OCI-LY7 (cell line): ENCODE measurements at regions not wholly inside any gene's neighbourhood (a gene's known extent, or its start where the extent isn't known, plus 50 kb on each side); places are given as distances from the start of the nearest gene placed in this dataset.

Experiments
- BruUV-seq: library from RNA; stranded (reverse); fragments of 400-500 nt; replicated peaks from 2 replicates; lab custom pipeline; 2021; lab: Mats Ljungman, UMichigan
- CTCF ChIA-PET: fragments of 300-600 bp; sonication (Branson Sonifier 250); formaldehyde crosslinking; loops from one replicate; lab custom pipeline; 2022; ENCODE audit warnings: antibody characterized with exemption; ENCODE audit not compliant: unreplicated experiment; lab: Charles Lee
- POLR2A ChIA-PET: fragments of 300-600 bp; sonication (Branson Sonifier 250); formaldehyde crosslinking; loops from one replicate; lab custom pipeline; 2022; ENCODE audit warnings: antibody characterized with exemption; lab: Charles Lee
- DNase-seq: peaks from one replicate; pipeline ENCODE4 v3.0.0-alpha.2; 2015; ENCODE audit warnings: low spot score
- H2AFZ ChIP-seq: fragments of 200-600 bp; sonication (generic), shearing (Covaris generic); 2 replicates; pipeline ENCODE4 v1.6.1; 2014; ENCODE audit warnings: mild to moderate bottlenecking, antibody characterized with exemption, low read length, moderate library complexity
- H3K27ac ChIP-seq: fragments of 200-600 bp; sonication (generic); 2 replicates; pipeline ENCODE4 v1.5.1; 2014; ENCODE audit warnings: mixed run types, low read depth, mild to moderate bottlenecking, moderate library complexity, low read length, inconsistent platforms; ENCODE audit not compliant: poor library complexity, severe bottlenecking
- H3K36me3 ChIP-seq: fragments of 200-600 bp; sonication (generic); 2 replicates; pipeline ENCODE4 v1.6.1; 2014; ENCODE audit warnings: mild to moderate bottlenecking, antibody characterized with exemption, low read length, moderate library complexity, mixed read lengths; ENCODE audit not compliant: insufficient read depth
- H3K4me1 ChIP-seq: fragments of 200-600 bp; sonication (generic); 2 replicates; pipeline ENCODE4 v1.5.1; 2014; ENCODE audit warnings: mild to moderate bottlenecking, low read length; ENCODE audit not compliant: insufficient read depth, poor library complexity, severe bottlenecking
- H3K4me2 ChIP-seq: fragments of 200-600 bp; sonication (generic); 2 replicates; pipeline ENCODE4 v1.6.1; 2014; ENCODE audit warnings: mild to moderate bottlenecking, low read length
- H3K4me3 ChIP-seq: fragments of 200-600 bp; sonication (generic); 2 replicates; pipeline ENCODE4 v1.5.1; 2014; ENCODE audit warnings: mild to moderate bottlenecking, low read depth, low read length; ENCODE audit not compliant: poor library complexity, severe bottlenecking
- H3K79me2 ChIP-seq: fragments of 200-600 bp; sonication (generic); 2 replicates; pipeline ENCODE4 v1.6.1; 2016; ENCODE audit warnings: low read depth, mild to moderate bottlenecking, low read length, moderate library complexity, mixed read lengths; ENCODE audit not compliant: insufficient read depth
- H3K9me2 ChIP-seq: fragments of 200-600 bp; sonication (generic); 2 replicates; pipeline ENCODE4 v1.6.1; 2016; ENCODE audit warnings: mild to moderate bottlenecking, low read length, mixed read lengths; ENCODE audit not compliant: insufficient read depth
- H3K9me3 ChIP-seq: fragments of 200-600 bp; sonication (generic); 2 replicates; pipeline ENCODE4 v1.6.1; 2014; ENCODE audit warnings: mild to moderate bottlenecking, mixed run types, low read length, mixed read lengths
- H4K20me1 ChIP-seq: fragments of 200-600 bp; sonication (generic); 2 replicates; pipeline ENCODE4 v1.6.1; 2014; ENCODE audit warnings: mild to moderate bottlenecking, antibody characterized with exemption, low read length, moderate library complexity, mixed read lengths; ENCODE audit not compliant: insufficient read depth
- EZH2phosphoT487 ChIP-seq: fragments of 200-600 bp; sonication (generic); IDR thresholded peaks from 2 replicates; pipeline ENCODE4 v1.6.1; 2018; ENCODE audit warnings: low read depth, borderline replicate concordance, mild to moderate bottlenecking, mixed run types, antibody characterized with exemption, low read length, moderate library complexity, mixed read lengths
- intact Hi-C: fragments of 100-400 bp; cut with micrococcal nuclease; formaldehyde crosslinking; loops from one replicate; pipeline ENCODE4 v1.10.0; 2022; ENCODE audit not compliant: unreplicated experiment
- TF ChIP-seq, protein P1 (sequence below): fragments of 200-600 bp; sonication (generic); conservative IDR thresholded peaks from 2 replicates; pipeline ENCODE4 v1.5.1; 2014; ENCODE audit warnings: mild to moderate bottlenecking, antibody characterized with exemption, low read length, moderate library complexity, mixed read lengths

DNA sequence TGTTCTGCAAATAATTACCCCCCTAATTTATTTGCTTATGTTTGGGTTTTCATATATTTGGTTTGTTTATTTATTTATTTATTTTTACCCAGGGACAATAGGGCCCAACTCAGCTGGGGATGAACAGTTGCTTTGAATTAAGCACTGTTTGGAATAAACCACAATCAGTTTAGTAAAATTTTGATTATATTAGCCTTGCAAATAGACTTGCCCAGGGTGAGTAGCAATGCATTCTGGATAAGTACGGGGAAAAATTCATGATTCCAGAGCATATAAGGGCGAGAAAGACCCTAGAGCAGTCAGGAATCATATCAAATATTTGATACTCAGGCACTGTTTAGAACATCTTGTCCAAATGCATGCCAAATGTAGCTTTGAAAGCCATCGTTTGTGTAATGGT lies 242.7 kb downstream of the OMA1 start:
- no peak for DNase-seq
- Histone ChIP-seq H3K4me3 (no peak overlapping the region), H3K9me2 (no peaks in the 10 kb centered on the region), H2AFZ (no peak overlapping the region), H4K20me1 (no peaks in the 10 kb centered on the region), H3K9me3 (no peaks in the 10 kb centered on the region), H3K79me2 (no peaks in the 10 kb centered on the region), H3K36me3 (no peaks in the 10 kb centered on the region), H3K4me1 (no peaks in the 10 kb centered on the region), H3K4me2 (no peak overlapping the region), H3K27ac (no peak overlapping the region)
- ChIA-PET CTCF (no interaction called here), POLR2A (no interaction called here)
- BruUV-seq: no TSS peak
- intact Hi-C loops: no loop called here
- TF ChIP-seq, protein P1, sequence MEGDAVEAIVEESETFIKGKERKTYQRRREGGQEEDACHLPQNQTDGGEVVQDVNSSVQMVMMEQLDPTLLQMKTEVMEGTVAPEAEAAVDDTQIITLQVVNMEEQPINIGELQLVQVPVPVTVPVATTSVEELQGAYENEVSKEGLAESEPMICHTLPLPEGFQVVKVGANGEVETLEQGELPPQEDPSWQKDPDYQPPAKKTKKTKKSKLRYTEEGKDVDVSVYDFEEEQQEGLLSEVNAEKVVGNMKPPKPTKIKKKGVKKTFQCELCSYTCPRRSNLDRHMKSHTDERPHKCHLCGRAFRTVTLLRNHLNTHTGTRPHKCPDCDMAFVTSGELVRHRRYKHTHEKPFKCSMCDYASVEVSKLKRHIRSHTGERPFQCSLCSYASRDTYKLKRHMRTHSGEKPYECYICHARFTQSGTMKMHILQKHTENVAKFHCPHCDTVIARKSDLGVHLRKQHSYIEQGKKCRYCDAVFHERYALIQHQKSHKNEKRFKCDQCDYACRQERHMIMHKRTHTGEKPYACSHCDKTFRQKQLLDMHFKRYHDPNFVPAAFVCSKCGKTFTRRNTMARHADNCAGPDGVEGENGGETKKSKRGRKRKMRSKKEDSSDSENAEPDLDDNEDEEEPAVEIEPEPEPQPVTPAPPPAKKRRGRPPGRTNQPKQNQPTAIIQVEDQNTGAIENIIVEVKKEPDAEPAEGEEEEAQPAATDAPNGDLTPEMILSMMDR: no peak

DNA sequence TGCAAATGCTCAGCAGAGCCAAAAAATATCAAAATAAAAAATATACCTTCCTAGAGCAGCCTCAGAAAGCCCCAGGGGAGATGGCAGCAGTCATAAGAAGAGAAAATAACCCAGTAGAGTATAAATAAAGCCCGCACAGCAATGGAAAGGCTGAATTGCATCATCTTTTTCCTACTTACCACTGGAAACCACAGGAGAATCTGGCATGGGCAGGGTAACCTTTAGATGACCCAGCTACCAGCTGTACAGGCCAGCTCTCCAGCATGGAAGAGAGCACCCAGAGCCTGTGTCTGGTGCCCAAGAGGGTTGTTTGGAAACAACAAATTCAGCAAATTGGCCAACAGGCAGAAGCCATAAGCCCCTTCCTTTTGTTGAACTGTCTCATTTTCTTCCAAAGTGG lies 253.1 kb downstream of the OMA1 start:
- Histone ChIP-seq H3K36me3 (no peaks in the 10 kb centered on the region), H4K20me1 (no peaks in the 10 kb centered on the region), H3K27ac (no peak overlapping the region), H3K4me2 (no peak overlapping the region), H2AFZ (no peak overlapping the region), H3K4me1 (no peaks in the 10 kb centered on the region), H3K9me2 (no peaks in the 10 kb centered on the region), H3K79me2 (no peaks in the 10 kb centered on the region), H3K9me3 (no peaks in the 10 kb centered on the region), H3K4me3 (no peak overlapping the region)
- ChIA-PET CTCF (no interaction called here), POLR2A (no interaction called here)
- intact Hi-C loops: no loop called here
- no peak for TF ChIP-seq EZH2phosphoT487
- TF ChIP-seq, protein P1: no peak
- no peak for DNase-seq
- no TSS peak for BruUV-seq

DNA sequence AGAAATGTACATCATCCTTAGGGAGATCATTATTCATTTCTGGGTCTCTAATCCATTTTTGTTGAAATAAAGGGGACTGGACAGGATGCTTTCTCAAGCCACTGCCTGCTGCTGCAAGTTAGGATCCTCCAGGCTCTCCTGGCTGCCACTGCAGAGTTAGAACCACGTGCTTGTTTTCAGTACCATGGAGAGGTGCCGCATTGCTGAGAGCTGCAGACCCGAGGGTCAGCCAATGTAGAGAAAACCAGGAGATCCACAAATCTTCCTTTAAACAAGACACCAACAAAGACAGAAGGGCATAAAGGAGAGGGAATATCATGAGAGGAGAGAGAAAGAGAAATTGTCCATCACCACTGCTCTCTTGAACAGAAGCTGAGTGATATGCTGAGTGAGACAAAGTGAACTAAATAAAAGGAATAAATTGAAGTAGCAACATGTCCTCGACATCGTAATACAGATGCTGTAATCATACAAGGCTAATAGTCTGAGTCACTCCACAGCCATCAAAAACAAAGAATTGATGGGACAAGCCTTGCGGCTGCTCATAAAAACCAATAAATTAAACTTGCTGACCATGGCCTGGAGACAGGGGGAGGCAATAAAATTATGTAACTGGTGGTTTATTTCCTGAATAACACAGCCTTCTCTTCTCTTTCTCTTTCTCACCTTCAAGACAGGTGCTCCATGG lies 255.7 kb downstream of the OMA1 start:
- Histone ChIP-seq H3K27ac (no peak overlapping the region), H2AFZ (no peak overlapping the region), H3K9me3 (no peaks in the 10 kb centered on the region), H4K20me1 (no peaks in the 10 kb centered on the region), H3K9me2 (no peaks in the 10 kb centered on the region), H3K4me1 (no peaks in the 10 kb centered on the region), H3K36me3 (no peaks in the 10 kb centered on the region), H3K4me2 (no peak overlapping the region), H3K4me3 (no peak overlapping the region), H3K79me2 (no peaks in the 10 kb centered on the region)
- ChIA-PET POLR2A (no interaction called here), CTCF (no interaction called here)
- intact Hi-C loops: no loop called here
- DNase-seq: no peak
- no peak for TF ChIP-seq EZH2phosphoT487
- no TSS peak for BruUV-seq
